Activated CD8-positive, alpha-beta memory T cell treated with anti-CD3 and anti-CD28 coated beads for 4 hours (primary cell): ENCODE measurements at regions not wholly inside any gene's neighbourhood (a gene's known extent, or its start where the extent isn't known, plus 50 kb on each side); places are given as distances from the start of the nearest gene placed in this dataset.
"Not testable (repeated sequence)": the region's sequence is repeated elsewhere in the genome, so short reads cannot be mapped to it uniquely, and the experiment has no call there.

Source experiments
- DNase-seq, 2 donors: peaks; one replicate each; pipeline ENCODE4 v3.0.0-alpha.2; 2020; ENCODE audit warnings: low read depth in 2 of 2

- no peak for DNase-seq
These were observed 205.9 kb upstream of the DPYD start for GRCh38 chr1:98126740-98127139.

GRCh38 chr1:98121646-98122045, 200.8 kb upstream of the DPYD start:
- no peak for DNase-seq

GRCh38 chr1:98119796-98120195, 199.0 kb upstream of the DPYD start:
- no peak for DNase-seq

- no peak for DNase-seq
These were observed 193.0 kb upstream of the DPYD start for GRCh38 chr1:98113811-98114210.

GRCh38 chr1:98112626-98113025, 191.8 kb upstream of the DPYD start:
- no peak for DNase-seq

- DNase-seq: no peak
These were observed 189.8 kb upstream of the DPYD start for GRCh38 chr1:98110674-98111073.

- not testable (repeated sequence) for DNase-seq
These were observed 187.5 kb upstream of the DPYD start for GRCh38 chr1:98108378-98108777.

GRCh38 chr1:98107256-98107655, 186.4 kb upstream of the DPYD start:
- no peak for DNase-seq

GRCh38 chr1:98104289-98104688, 183.5 kb upstream of the DPYD start:
- DNase-seq: no peak

GRCh38 chr1:98103617-98104285, 182.9 kb upstream of the DPYD start:
- no peak for DNase-seq

- no peak for DNase-seq
These were observed 181.7 kb upstream of the DPYD start for GRCh38 chr1:98102345-98103030.

- DNase-seq: no peak
These were observed 180.5 kb upstream of the DPYD start for GRCh38 chr1:98101364-98101763.

- no peak for DNase-seq
These were observed 178.7 kb upstream of the DPYD start for GRCh38 chr1:98099501-98099900.

- DNase-seq: no peak
These were observed 177.6 kb upstream of the DPYD start for GRCh38 chr1:98098473-98098872.

- no peak for DNase-seq
These were observed 169.5 kb upstream of the DPYD start for GRCh38 chr1:98090351-98090750.

GRCh38 chr1:98088381-98088780, 167.5 kb upstream of the DPYD start:
- no peak for DNase-seq

- no peak for DNase-seq
These were observed 166.1 kb upstream of the DPYD start for GRCh38 chr1:98086796-98087441.

GRCh38 chr1:98086156-98086555, 165.3 kb upstream of the DPYD start:
- DNase-seq: no peak

GRCh38 chr1:98084188-98084587, 163.4 kb upstream of the DPYD start:
- DNase-seq: no peak

- no peak for DNase-seq
These were observed 161.1 kb upstream of the DPYD start for GRCh38 chr1:98081944-98082343.

GRCh38 chr1:98078596-98078995, 157.8 kb upstream of the DPYD start:
- DNase-seq: no peak

- no peak for DNase-seq
These were observed 156.9 kb upstream of the DPYD start for GRCh38 chr1:98077691-98078090.

GRCh38 chr1:98075626-98076025, 154.8 kb upstream of the DPYD start:
- no peak for DNase-seq
